Tibial artery (tissue), 4 donors: ENCODE measurements at regions not wholly inside any gene's neighbourhood (a gene's known extent, or its start where the extent isn't known, plus 50 kb on each side); places are given as distances from the start of the nearest gene placed in this dataset.

ENCODE experiments used
- DNase-seq, 2 donors: peaks; one replicate each; pipeline ENCODE4 v3.0.0-alpha.2; 2019
- H3K27ac ChIP-seq, 2 donors: fragments of 200-600 bp; sonication (generic) in 1 of 2; 1 replicate in 1 of 2; 2 replicates in 1 of 2; pipeline ENCODE4 v1.5.1; 2018 to 2019; ENCODE audit warnings: mild to moderate bottlenecking in 1 of 2
- H3K27me3 ChIP-seq, 2 donors: fragments of 200-600 bp; sonication (generic) in 1 of 2; one replicate each; pipeline versions ENCODE4 v1.5.1 to v1.6.0; 2016 to 2019
- H3K36me3 ChIP-seq, 3 donors: fragments of 200-600 bp; sonication (generic) in 2 of 3; one replicate each; pipeline ENCODE4 v1.5.1; 2016 to 2019; ENCODE audit warnings: mild to moderate bottlenecking in 2 of 3
- H3K4me1 ChIP-seq, 4 donors: fragments of 200-600 bp; sonication (generic) in 2 of 4; 1 replicate in 3 of 4; 2 replicates in 1 of 4; pipeline ENCODE4 v1.5.1; 2016 to 2019
- H3K4me3 ChIP-seq, 2 donors: fragments of 200-600 bp; sonication (generic) in 1 of 2; 1 replicate in 1 of 2; 2 replicates in 1 of 2; pipeline ENCODE4 v1.5.1; 2018 to 2019; ENCODE audit warnings: mild to moderate bottlenecking in 2 of 2
- H3K9me3 ChIP-seq, 3 donors: fragments of 200-600 bp; sonication (generic) in 1 of 3; one replicate each; pipeline ENCODE4 v1.5.1; 2016 to 2019
- intact Hi-C: fragments of 100-400 bp; cut with DNase I; formaldehyde crosslinking; loops from one replicate; pipeline ENCODE4 v1.15.0; 2023; ENCODE audit warnings: low total_unique reads
- TF ChIP-seq, protein P1 (sequence below), 2 experiments: fragments of 200-600 bp in 1 of 2; fragments of 450-650 bp in 1 of 2; IDR thresholded peaks; one replicate each; pipeline ENCODE4 v1.5.1; 2017 to 2019; ENCODE audit warnings: antibody characterized with exemption in 2 of 2, mild to moderate bottlenecking in 1 of 2, moderate library complexity in 1 of 2

DNA sequence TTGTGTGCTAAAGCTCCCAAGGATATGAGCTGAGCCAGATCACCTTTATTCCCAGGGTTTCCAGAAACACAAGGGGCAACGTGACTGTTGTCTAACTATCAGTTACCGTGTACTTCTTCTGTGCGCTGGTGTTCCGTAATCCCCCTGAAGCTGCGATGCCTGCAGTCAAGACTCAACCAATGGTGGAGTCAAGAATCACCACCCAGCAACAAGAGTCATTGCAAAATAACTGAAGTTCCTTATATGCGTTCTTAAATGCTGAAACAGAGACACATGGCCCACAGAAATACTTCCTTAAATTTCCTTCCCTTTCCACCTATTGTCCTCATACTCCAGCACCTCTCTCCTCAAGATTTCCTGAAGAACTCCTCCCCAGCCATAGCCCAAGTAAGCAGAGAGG, 200.2 kb downstream of the KATNAL1 start:
- H3K36me3 ChIP-seq, result no peaks in the 10 kb centered on the region
- intact Hi-C loops, result no loop called here
- H3K9me3 ChIP-seq, result no peaks in the 10 kb centered on the region
- H3K27ac ChIP-seq, result no peak overlapping the region
- no peaks in the 10 kb centered on the region for H3K27me3 ChIP-seq
- H3K4me3 ChIP-seq, result no peak overlapping the region
- H3K4me1 ChIP-seq, result no peaks in the 10 kb centered on the region
- no peak for DNase-seq
- TF ChIP-seq, protein P1, sequence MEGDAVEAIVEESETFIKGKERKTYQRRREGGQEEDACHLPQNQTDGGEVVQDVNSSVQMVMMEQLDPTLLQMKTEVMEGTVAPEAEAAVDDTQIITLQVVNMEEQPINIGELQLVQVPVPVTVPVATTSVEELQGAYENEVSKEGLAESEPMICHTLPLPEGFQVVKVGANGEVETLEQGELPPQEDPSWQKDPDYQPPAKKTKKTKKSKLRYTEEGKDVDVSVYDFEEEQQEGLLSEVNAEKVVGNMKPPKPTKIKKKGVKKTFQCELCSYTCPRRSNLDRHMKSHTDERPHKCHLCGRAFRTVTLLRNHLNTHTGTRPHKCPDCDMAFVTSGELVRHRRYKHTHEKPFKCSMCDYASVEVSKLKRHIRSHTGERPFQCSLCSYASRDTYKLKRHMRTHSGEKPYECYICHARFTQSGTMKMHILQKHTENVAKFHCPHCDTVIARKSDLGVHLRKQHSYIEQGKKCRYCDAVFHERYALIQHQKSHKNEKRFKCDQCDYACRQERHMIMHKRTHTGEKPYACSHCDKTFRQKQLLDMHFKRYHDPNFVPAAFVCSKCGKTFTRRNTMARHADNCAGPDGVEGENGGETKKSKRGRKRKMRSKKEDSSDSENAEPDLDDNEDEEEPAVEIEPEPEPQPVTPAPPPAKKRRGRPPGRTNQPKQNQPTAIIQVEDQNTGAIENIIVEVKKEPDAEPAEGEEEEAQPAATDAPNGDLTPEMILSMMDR (IDR thresholded peaks at IDR 0.05), result no peak

DNA sequence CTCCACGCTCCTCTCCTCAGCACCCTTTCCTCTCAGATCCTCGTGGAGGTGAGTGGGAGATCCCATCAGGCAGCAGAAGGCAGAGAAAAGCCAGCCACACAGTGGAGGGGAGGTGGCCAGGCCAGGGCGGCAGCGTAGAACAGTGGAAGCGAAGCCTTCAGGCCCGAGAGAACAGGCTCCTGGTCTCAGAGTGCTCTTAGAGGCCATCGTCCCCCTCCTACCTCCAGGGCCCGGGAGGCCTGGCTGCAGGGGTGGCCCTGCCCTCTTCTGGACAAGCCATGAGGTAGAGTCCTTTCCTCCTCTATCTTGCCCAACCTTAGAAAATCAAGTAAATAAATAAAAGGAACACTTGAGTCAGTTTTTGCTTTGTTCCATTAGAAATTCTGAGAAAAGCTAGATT, 202.0 kb downstream of the KATNAL1 start:
- Histone ChIP-seq H3K27ac (no peak overlapping the region), H3K4me3 (no peak overlapping the region), H3K36me3 (no peaks in the 10 kb centered on the region), H3K4me1 (no peaks in the 10 kb centered on the region), H3K9me3 (no peaks in the 10 kb centered on the region), H3K27me3 (no peaks in the 10 kb centered on the region)
- TF ChIP-seq, protein P1 (IDR thresholded peaks at IDR 0.05), result no peak
- no peak for DNase-seq
- intact Hi-C loops, result no loop called here

DNA sequence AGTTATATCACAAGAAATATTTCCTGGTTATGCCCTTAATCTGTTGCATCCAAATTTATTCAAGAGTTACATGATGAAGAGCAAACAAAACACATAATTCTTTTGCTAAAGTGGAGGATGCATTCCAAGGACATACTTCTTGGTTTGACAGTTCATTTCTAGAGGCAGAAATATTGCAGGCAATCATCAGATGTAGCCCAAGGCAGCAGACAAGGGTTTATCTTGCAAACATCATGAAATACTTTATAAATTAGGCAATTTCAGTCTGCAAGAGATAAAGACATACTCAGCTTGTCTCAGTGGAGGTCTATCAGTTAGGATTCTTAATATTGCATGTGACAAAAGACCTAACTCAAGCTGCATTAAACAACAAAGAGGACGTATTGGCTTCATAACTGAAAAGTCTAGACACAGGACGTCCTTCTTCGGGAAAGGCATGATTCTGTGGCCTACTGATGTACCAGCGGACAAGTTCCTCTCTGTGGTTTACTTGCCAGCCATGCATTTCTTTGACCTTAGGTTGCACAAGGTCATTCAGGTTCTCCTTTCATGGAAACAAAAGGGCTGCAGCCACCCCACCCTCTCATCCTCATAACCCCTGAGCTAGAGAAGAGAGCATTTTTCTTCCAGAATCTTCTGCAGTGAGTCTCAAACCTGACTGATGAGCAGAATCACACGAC, 204.1 kb downstream of the KATNAL1 start:
- Histone ChIP-seq H3K4me3 (no peak overlapping the region), H3K27me3 (no peaks in the 10 kb centered on the region), H3K4me1 (no peaks in the 10 kb centered on the region), H3K9me3 (no peaks in the 10 kb centered on the region), H3K27ac (no peak overlapping the region), H3K36me3 (no peaks in the 10 kb centered on the region)
- no peak for DNase-seq
- TF ChIP-seq, protein P1 (IDR thresholded peaks at IDR 0.05), result no peak
- intact Hi-C loops, result no loop called here

DNA sequence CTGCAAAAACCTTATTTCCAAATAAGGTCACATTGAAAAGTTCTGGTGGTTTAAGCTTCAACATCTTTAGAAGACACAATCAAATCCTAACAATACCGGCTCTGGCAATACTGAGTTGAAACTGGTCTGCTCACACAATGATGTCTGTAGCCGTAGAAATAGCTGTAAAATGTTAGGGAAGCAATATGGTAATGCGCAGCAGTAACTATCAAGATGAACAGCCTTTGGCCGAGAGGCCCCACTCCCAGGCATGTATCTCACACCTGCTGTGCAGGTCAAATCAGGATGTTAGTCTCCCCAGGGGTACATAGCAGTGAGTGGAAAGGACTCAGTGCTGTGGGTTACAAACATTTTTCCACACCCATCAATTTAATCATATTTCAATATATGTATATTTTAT, 207.1 kb downstream of the KATNAL1 start:
- H3K4me1 ChIP-seq, result no peaks in the 10 kb centered on the region
- H3K9me3 ChIP-seq, result no peaks in the 10 kb centered on the region
- H3K27me3 ChIP-seq, result peaks cover 0 to 4% of the 10 kb centered on the region in 2 donors
- H3K36me3 ChIP-seq, result no peaks in the 10 kb centered on the region
- no peak overlapping the region for H3K4me3 ChIP-seq
- intact Hi-C loops, result no loop called here
- DNase-seq, result no peak
- H3K27ac ChIP-seq, result no peak overlapping the region
- TF ChIP-seq, protein P1 (IDR thresholded peaks at IDR 0.05), result no peak

DNA sequence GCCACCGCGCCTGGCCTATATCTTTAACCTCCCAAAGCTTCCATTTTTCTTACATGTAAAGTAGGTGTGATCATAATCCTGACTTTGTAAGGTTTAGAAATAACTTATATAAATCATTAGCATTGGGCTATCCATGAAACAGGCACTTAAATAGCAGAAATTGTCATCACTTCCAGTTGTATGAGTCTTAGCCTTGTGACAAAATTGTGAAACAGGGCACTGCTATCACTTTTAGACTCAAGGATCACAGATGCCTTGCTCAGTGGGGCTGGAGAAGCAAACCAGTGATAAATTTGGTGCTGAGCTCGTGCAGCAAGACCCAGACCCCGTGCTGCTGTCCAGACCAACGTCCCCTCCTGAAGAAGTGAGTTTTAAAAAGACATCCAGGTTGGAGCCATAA, 209.7 kb downstream of the KATNAL1 start:
- Histone ChIP-seq H3K36me3 (no peaks in the 10 kb centered on the region), H3K9me3 (no peaks in the 10 kb centered on the region), H3K27me3 (peaks cover 0 to 4% of the 10 kb centered on the region in 2 donors), H3K4me3 (no peak overlapping the region), H3K4me1 (no peaks in the 10 kb centered on the region), H3K27ac (no peak overlapping the region)
- TF ChIP-seq, protein P1 (IDR thresholded peaks at IDR 0.05), result no peak
- intact Hi-C loops, result no loop called here
- DNase-seq, result no peak

DNA sequence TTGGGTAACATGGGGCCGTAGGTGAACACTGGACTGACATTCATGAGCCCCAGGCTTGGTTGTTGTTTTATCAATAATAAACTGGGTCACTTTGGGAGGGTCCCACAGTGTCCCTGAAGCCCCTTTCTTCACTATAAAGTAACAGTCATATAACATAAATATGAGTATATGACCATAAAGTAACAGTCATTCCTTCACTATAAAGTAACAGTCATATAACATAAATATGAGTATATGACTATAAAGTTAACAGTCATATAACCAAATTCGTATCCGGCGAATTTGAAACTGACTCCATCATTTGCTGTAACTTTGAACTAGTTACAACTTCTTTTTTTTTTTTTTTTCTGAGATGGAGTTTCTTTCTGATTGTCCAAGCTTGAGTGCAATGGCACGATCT, 210.3 kb downstream of the KATNAL1 start:
- Histone ChIP-seq H3K4me3 (no peak overlapping the region), H3K9me3 (no peaks in the 10 kb centered on the region), H3K36me3 (no peaks in the 10 kb centered on the region), H3K4me1 (no peaks in the 10 kb centered on the region), H3K27me3 (peaks cover 0 to 4% of the 10 kb centered on the region in 2 donors), H3K27ac (no peak overlapping the region)
- TF ChIP-seq, protein P1 (IDR thresholded peaks at IDR 0.05), result no peak
- intact Hi-C loops, result no loop called here
- DNase-seq, result no peak
